Stomach (tissue), 8 donors: ENCODE measurements at regions not wholly inside any gene's neighbourhood (a gene's known extent, or its start where the extent isn't known, plus 50 kb on each side); places are given as distances from the start of the nearest gene placed in this dataset.

Experiments used
- DNase-seq, 2 donors: peaks; one replicate each; pipeline versions ENCODE4 v3.0.0 to v3.0.0-alpha.2; 2013 to 2019
- H3K27ac ChIP-seq, 5 donors: fragments of 200-600 bp in 4 of 5; sonication (generic) in 4 of 5; one replicate each; pipeline ENCODE4 v1.5.1; 2013 to 2019; ENCODE audit warnings: mild to moderate bottlenecking in 1 of 5, moderate library complexity in 1 of 5
- H3K27me3 ChIP-seq, 3 donors: fragments of 200-600 bp; sonication (generic); one replicate each; pipeline ENCODE4 v1.5.1; 2017 to 2019; ENCODE audit warnings: mixed run types in 1 of 3
- H3K36me3 ChIP-seq, 4 donors: fragments of 200-600 bp; sonication (generic); 1 replicate in 3 of 4; 2 replicates in 1 of 4; pipeline ENCODE4 v1.5.1; 2016 to 2019
- H3K4me1 ChIP-seq, 4 donors: fragments of 200-600 bp; sonication (generic); one replicate each; pipeline ENCODE4 v1.5.1; 2016 to 2019
- H3K4me3 ChIP-seq, 4 donors: fragments of 200-600 bp; sonication (generic) in 3 of 4; one replicate each; pipeline ENCODE4 v1.5.1; 2016 to 2019; ENCODE audit warnings: mild to moderate bottlenecking in 1 of 4
- H3K9me3 ChIP-seq, 4 donors: fragments of 200-600 bp; sonication (generic); one replicate each; pipeline ENCODE4 v1.5.1; 2016 to 2019
- EP300 ChIP-seq: sonication (generic); formaldehyde crosslinking; IDR thresholded peaks from one replicate; pipeline ENCODE4 v1.6.1; 2017; ENCODE audit warnings: antibody characterized with exemption
- POLR2A ChIP-seq, 4 donors: fragments of 450-650 bp; IDR thresholded peaks; one replicate each; pipeline ENCODE4 v1.6.1; 2016; ENCODE audit warnings: antibody characterized with exemption in 4 of 4, control low read depth in 2 of 4, mild to moderate bottlenecking in 1 of 4, moderate library complexity in 1 of 4
- POLR2AphosphoS5 ChIP-seq, 3 donors: sonication (generic); formaldehyde crosslinking; IDR thresholded peaks; one replicate each; pipeline ENCODE4 v1.6.1; 2016; ENCODE audit warnings: antibody characterized with exemption in 3 of 3
- WGBS, 5 donors: extraction: QIAGEN DNeasy Blood & Tissue Kit in 3 of 5; methylation state at CpG; one replicate each; pipeline versions ENCODE4 v1.1.5 to v1.1.7; 2013 to 2018; 5-methylcytosine and 5-hydroxymethylcytosine counted together
- intact Hi-C: fragments of 100-400 bp; cut with DNase I; formaldehyde crosslinking; loops from one replicate; pipeline ENCODE4 v1.15.1; 2023; ENCODE audit warnings: low total_unique reads
- TF ChIP-seq, protein P1 (sequence below), 7 experiments: fragments of 450-650 bp in 4 of 7; fragments of 200-600 bp in 3 of 7; sonication (generic) in 3 of 7; IDR thresholded peaks; one replicate each; pipeline ENCODE4 v1.5.1; 2016 to 2019; ENCODE audit warnings: antibody characterized with exemption in 7 of 7, control low read depth in 2 of 7, mild to moderate bottlenecking in 1 of 7
- donor health status: healthy with polysubstance abuse.
- donor health status: Bipolar disorder and iron deficiency.
- donor health status: healthy.

DNA sequence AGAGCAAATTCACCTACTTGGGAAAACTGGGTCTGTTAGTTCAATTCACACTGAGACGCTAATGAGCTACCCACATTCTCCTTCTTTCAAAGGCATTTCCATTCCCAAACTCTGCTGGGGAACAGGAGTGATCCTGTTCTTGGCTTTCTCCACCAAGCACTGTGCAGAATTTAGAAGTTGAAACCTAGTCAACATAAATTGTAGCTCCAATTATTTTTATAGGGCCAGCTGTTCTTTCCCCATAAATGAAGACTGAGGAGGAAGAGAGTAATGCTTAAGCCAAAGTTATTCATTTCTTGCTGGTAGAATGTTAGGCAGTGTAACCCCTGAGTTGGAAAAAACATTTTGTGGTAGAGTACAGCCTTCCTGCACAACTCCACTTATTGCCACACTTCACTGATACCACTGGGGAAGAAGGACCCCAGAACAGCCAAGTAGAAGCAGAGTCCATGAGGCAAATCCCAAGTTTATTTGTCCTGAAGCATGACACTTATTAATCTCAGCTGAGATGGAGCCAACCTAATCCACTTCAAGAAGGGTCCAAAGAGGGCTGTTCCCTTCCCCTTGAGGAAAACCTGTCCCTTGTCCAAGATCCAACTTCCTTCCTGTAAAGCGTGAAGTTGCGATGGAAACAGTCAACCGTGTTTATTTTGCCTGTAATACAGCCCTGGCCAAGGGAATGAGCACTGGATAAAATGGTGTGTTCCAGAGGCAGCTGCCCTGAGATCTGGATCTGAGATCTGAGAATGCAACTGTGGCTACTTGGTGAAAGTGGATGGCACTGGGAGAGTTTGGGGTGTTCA is 151.8 kb downstream of the TBX5 start:
- Histone ChIP-seq H3K4me3 (no peak overlapping the region), H3K4me1 (no peaks in the 10 kb centered on the region), H3K9me3 (no peaks in the 10 kb centered on the region), H3K27ac (no peak overlapping the region), H3K27me3 (peaks cover 0 to 11% (median 0%) of the 10 kb centered on the region in 3 donors), H3K36me3 (no peaks in the 10 kb centered on the region)
- DNase-seq, result peak in 1 of 2 donors; percentile 17
- no peak for TF ChIP-seq EP300
- no peak for TF ChIP-seq POLR2AphosphoS5 (IDR thresholded peaks at IDR 0.05)
- TF ChIP-seq, protein P1, sequence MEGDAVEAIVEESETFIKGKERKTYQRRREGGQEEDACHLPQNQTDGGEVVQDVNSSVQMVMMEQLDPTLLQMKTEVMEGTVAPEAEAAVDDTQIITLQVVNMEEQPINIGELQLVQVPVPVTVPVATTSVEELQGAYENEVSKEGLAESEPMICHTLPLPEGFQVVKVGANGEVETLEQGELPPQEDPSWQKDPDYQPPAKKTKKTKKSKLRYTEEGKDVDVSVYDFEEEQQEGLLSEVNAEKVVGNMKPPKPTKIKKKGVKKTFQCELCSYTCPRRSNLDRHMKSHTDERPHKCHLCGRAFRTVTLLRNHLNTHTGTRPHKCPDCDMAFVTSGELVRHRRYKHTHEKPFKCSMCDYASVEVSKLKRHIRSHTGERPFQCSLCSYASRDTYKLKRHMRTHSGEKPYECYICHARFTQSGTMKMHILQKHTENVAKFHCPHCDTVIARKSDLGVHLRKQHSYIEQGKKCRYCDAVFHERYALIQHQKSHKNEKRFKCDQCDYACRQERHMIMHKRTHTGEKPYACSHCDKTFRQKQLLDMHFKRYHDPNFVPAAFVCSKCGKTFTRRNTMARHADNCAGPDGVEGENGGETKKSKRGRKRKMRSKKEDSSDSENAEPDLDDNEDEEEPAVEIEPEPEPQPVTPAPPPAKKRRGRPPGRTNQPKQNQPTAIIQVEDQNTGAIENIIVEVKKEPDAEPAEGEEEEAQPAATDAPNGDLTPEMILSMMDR (IDR thresholded peaks at IDR 0.05), result no peak
- no peak for TF ChIP-seq POLR2A (IDR thresholded peaks at IDR 0.05)
- WGBS, 5 donors, result 58 to 82% (median 70%) methylated on average over 4 of the region's 4 CpGs
- intact Hi-C loops, result no loop called here

DNA sequence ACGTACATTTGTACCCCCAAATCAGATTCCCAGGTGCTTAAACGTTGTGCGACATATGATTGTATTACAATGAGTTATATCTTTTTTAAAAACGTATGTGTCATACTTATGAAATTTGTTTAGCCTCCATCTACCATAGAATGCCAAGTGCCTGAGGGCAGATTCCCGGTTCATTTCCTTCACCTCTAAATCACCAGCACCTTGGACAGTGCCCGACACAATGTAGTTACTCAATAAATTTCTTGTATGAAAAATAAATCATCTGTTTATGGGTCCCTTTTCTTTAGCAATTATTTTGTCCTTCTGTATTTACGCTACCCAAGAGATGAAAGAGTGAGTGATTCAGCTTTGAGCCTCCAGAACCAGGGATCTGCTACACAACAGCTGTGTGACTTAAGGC is 157.4 kb downstream of the TBX5 start:
- no peak for TF ChIP-seq POLR2AphosphoS5 (IDR thresholded peaks at IDR 0.05)

DNA sequence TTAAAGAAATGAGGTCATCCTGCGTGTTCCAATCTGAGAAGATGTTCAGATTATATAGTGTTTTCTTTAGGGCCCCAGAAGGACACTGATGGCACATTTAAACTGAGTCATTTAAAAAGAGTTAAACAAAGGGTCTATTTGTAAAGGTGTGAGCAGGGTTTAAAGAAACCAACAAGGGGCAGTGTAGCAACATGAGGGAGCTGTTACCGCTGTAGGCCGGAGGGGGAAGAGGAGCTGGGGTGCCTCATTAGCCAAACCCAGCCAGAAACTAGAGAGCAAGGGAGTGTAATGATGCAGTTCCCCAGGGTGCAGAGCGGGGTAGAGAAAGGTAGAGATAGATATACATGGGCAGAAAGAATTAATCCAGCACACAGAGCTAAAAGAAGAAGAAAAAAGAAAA is 160.4 kb downstream of the TBX5 start:
- intact Hi-C loops, result no loop called here
- Histone ChIP-seq H3K27me3 (peaks cover 0 to 46% (median 7%) of the 10 kb centered on the region in 3 donors), H3K4me1 (no peaks in the 10 kb centered on the region), H3K27ac (no peak overlapping the region), H3K9me3 (peaks cover 0 to 7% (median 0%) of the 10 kb centered on the region in 4 donors), H3K36me3 (no peaks in the 10 kb centered on the region), H3K4me3 (no peak overlapping the region)
- WGBS, 5 donors, result 18 to 34% (median 22%) methylated on average over 4 of the region's 4 CpGs
- TF ChIP-seq POLR2AphosphoS5 (IDR thresholded peaks at IDR 0.05), result no peak
- no peak for TF ChIP-seq POLR2A (IDR thresholded peaks at IDR 0.05)
- TF ChIP-seq, protein P1 (IDR thresholded peaks at IDR 0.05), result no peak
- TF ChIP-seq EP300, result no peak
- DNase-seq, result no peak

More for the DNA sequence above, 157.4 kb downstream of the TBX5 start:
- 75 to 85% (median 76%) methylated on average over 7 of the region's 7 CpGs for WGBS, 5 donors
- no peak for DNase-seq
- H3K9me3 ChIP-seq, result no peaks in the 10 kb centered on the region
- no peaks in the 10 kb centered on the region for H3K36me3 ChIP-seq
- no peaks in the 10 kb centered on the region for H3K4me1 ChIP-seq
- intact Hi-C loops, result no loop called here
- H3K4me3 ChIP-seq, result no peak overlapping the region
- no peak overlapping the region for H3K27ac ChIP-seq
- H3K27me3 ChIP-seq, result peaks cover 0 to 18% (median 7%) of the 10 kb centered on the region in 3 donors

DNA sequence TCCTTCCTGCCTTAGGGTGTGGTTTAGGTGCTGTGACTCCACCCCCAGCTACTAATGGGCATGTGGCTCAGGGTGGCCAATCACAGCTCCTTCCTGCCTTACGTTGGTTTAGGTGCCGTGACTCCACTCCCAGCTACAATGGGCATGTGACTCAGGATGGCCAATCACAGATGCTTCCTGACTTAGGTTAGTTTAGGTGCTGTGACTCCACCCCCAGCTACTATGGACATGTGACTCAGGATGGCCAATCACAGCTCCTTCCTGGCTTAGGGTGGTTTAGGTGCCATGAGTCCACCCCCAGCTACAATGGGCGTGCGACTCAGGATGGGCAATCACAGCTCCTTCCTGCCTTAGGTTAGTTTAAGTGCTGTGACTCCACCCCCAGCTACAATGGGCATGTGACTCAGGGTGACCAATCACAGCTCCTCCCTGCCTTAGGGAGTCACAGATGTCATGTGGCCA is 163.9 kb downstream of the TBX5 start:
- TF ChIP-seq, protein P1 (IDR thresholded peaks at IDR 0.05), result no peak
- TF ChIP-seq POLR2A (IDR thresholded peaks at IDR 0.05) (no peak), POLR2AphosphoS5 (IDR thresholded peaks at IDR 0.05) (no peak)

DNA sequence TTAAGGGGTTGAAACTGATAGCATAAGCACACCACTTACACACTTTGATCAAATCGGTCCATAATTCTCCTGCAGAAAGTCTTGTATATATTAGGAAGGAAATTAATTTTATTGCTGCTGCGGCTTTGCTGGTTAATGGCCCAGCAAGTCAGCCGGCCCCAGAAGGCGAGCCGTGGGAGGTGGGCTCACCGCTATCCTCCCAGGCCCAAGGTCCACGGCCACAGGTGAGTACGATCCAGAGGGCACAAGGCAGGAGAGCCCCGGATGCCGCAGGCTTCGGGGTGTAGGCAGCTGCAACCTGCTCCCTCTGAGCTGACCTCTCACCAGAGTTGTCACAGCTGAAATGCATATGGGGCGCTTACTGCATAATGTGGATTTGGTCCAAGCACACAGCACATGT is 165.7 kb downstream of the TBX5 start:
- H3K36me3 ChIP-seq, result no peaks in the 10 kb centered on the region
- TF ChIP-seq, protein P1 (IDR thresholded peaks at IDR 0.05), result no peak
- TF ChIP-seq POLR2A (IDR thresholded peaks at IDR 0.05), result no peak
- TF ChIP-seq POLR2AphosphoS5 (IDR thresholded peaks at IDR 0.05), result no peak
- no peak for TF ChIP-seq EP300
- peaks cover 0 to 7% (median 2%) of the 10 kb centered on the region in 4 donors for H3K9me3 ChIP-seq
- DNase-seq, result no peak
- no peaks in the 10 kb centered on the region for H3K4me1 ChIP-seq
- H3K27me3 ChIP-seq, result peaks cover 0 to 95% (median 7%) of the 10 kb centered on the region in 3 donors
- intact Hi-C loops, result no loop called here
- 49 to 61% (median 55%) methylated on average over 11 to 12 of the region's 12 CpGs for WGBS, 5 donors
- H3K27ac ChIP-seq, result no peak overlapping the region
- no peak overlapping the region for H3K4me3 ChIP-seq

More for the DNA sequence above, 163.9 kb downstream of the TBX5 start:
- no peak overlapping the region for H3K27ac ChIP-seq
- intact Hi-C loops, result no loop called here
- H3K9me3 ChIP-seq, result peaks cover 0 to 7% (median 0%) of the 10 kb centered on the region in 4 donors
- DNase-seq, result no peak
- no peaks in the 10 kb centered on the region for H3K4me1 ChIP-seq
- H3K4me3 ChIP-seq, result no peak overlapping the region
- peaks cover 0 to 79% (median 7%) of the 10 kb centered on the region in 3 donors for H3K27me3 ChIP-seq
- H3K36me3 ChIP-seq, result no peaks in the 10 kb centered on the region
- 68 to 94% (median 79%) methylated on average over 4 of the region's 4 CpGs for WGBS, 5 donors
